Caco-2 (cell line): ENCODE measurements at regions not wholly inside any gene's neighbourhood (a gene's known extent, or its start where the extent isn't known, plus 50 kb on each side); places are given as distances from the start of the nearest gene placed in this dataset.

Experiments
- BruUV-seq: library from RNA; stranded (reverse); fragments of 400-500 nt; replicated peaks from 2 replicates; lab custom pipeline; 2021; lab: Mats Ljungman, UMichigan
- CTCF ChIA-PET: fragments of 300-600 bp; sonication (Branson Sonifier 250); formaldehyde crosslinking; loops from one replicate; lab custom pipeline; 2022; ENCODE audit warnings: antibody characterized with exemption; lab: Charles Lee
- POLR2A ChIA-PET: fragments of 300-600 bp; sonication (Branson Sonifier 250); formaldehyde crosslinking; loops from one replicate; lab custom pipeline; 2022; ENCODE audit warnings: antibody characterized with exemption; lab: Charles Lee
- DNase-seq, 2 experiments: peaks; one replicate each; pipeline versions ENCODE4 v3.0.0 to v3.0.0-alpha.2; 2020 to 2022
- H3K27me3 ChIP-seq: replicated peaks from 2 replicates; pipeline ENCODE4 v1.6.0; 2011; ENCODE audit warnings: low read length; ENCODE audit not compliant: control insufficient read depth, insufficient read depth
- H3K36me3 ChIP-seq: 2 replicates; pipeline ENCODE4 v1.5.1; 2011; ENCODE audit warnings: low read length; ENCODE audit not compliant: control insufficient read depth, insufficient read depth
- H3K4me1 ChIP-seq: fragments of 250-450 bp; sonication (Bioruptor Pico); 2 replicates; pipeline ENCODE4 v1.5.1; 2020; ENCODE audit warnings: mild to moderate bottlenecking
- H3K4me3 ChIP-seq: 2 replicates; pipeline ENCODE4 v1.5.1; 2011; ENCODE audit warnings: low read depth, mild to moderate bottlenecking, control low read depth, low read length
- H3K9me3 ChIP-seq: fragments of 250-450 bp; sonication (Bioruptor Pico); 2 replicates; pipeline ENCODE4 v1.5.1; 2020; ENCODE audit warnings: mild to moderate bottlenecking, moderate library complexity
- H3K27ac Mint-ChIP-seq: one replicate; pipeline ENCODE4 v1.8.0; 2022; ENCODE audit warnings: mixed read lengths; ENCODE audit not compliant: unreplicated experiment
- H3K27me3 Mint-ChIP-seq: one replicate; pipeline ENCODE4 v1.8.0; 2022; ENCODE audit warnings: mixed read lengths; ENCODE audit not compliant: insufficient read depth, unreplicated experiment
- H3K36me3 Mint-ChIP-seq: one replicate; pipeline ENCODE4 v1.8.0; 2022; ENCODE audit warnings: mild to moderate bottlenecking, mixed read lengths; ENCODE audit not compliant: insufficient read depth, unreplicated experiment
- H3K4me1 Mint-ChIP-seq: one replicate; pipeline ENCODE4 v1.8.0; 2022; ENCODE audit warnings: low read depth, mixed read lengths; ENCODE audit not compliant: unreplicated experiment
- H3K4me3 Mint-ChIP-seq: one replicate; pipeline ENCODE4 v1.8.0; 2022; ENCODE audit warnings: mild to moderate bottlenecking, moderate library complexity, mixed read lengths; ENCODE audit not compliant: unreplicated experiment
- H3K9me3 Mint-ChIP-seq: one replicate; pipeline ENCODE4 v1.8.0; 2022; ENCODE audit warnings: mixed read lengths; ENCODE audit not compliant: unreplicated experiment
- intact Hi-C: fragments of 100-400 bp; cut with micrococcal nuclease; formaldehyde crosslinking; loops from one replicate; pipeline ENCODE4 v1.10.0; 2022; ENCODE audit not compliant: unreplicated experiment
- TF ChIP-seq, protein P1 (sequence below), 2 experiments: fragments of 200-600 bp in 1 of 2; IDR thresholded peaks; 1 replicate in 1 of 2; 2 replicates in 1 of 2; pipeline versions ENCODE4 v1.5.1 to v1.8.0; 2011 to 2022; ENCODE audit warnings: antibody characterized with exemption in 1 of 2, control low read depth in 1 of 2, inconsistent platforms in 1 of 2, low read depth in 1 of 2, low read length in 1 of 2, mild to moderate bottlenecking in 1 of 2, moderate library complexity in 1 of 2; ENCODE audit not compliant: insufficient read depth in 1 of 2, severe bottlenecking in 1 of 2, unreplicated experiment in 1 of 2

GRCh38 chr5:158200619-158201018, 341.7 kb upstream of the CLINT1 start:
- TF ChIP-seq, protein P1, sequence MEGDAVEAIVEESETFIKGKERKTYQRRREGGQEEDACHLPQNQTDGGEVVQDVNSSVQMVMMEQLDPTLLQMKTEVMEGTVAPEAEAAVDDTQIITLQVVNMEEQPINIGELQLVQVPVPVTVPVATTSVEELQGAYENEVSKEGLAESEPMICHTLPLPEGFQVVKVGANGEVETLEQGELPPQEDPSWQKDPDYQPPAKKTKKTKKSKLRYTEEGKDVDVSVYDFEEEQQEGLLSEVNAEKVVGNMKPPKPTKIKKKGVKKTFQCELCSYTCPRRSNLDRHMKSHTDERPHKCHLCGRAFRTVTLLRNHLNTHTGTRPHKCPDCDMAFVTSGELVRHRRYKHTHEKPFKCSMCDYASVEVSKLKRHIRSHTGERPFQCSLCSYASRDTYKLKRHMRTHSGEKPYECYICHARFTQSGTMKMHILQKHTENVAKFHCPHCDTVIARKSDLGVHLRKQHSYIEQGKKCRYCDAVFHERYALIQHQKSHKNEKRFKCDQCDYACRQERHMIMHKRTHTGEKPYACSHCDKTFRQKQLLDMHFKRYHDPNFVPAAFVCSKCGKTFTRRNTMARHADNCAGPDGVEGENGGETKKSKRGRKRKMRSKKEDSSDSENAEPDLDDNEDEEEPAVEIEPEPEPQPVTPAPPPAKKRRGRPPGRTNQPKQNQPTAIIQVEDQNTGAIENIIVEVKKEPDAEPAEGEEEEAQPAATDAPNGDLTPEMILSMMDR (IDR thresholded peaks at IDR 0.05; ENCODE audit: insufficient read depth in 1 of 2, low read depth in 1 of 2, low read length in 1 of 2, severe bottlenecking in 1 of 2, unreplicated experiment in 1 of 2), result no peak
- ChIA-PET CTCF (no interaction called here), POLR2A (no interaction called here)
- Mint-ChIP-seq H3K4me3 (no peak overlapping the region), H3K27me3 (peaks cover 35% of the 10 kb centered on the region), H3K9me3 (no peaks in the 10 kb centered on the region), H3K36me3 (no peaks in the 10 kb centered on the region), H3K4me1 (no peaks in the 10 kb centered on the region), H3K27ac (no peak overlapping the region)
- Histone ChIP-seq H3K36me3 (no peaks in the 10 kb centered on the region), H3K4me3 (no peak overlapping the region), H3K9me3 (no peaks in the 10 kb centered on the region), H3K4me1 (no peaks in the 10 kb centered on the region), H3K27me3 (no peaks in the 10 kb centered on the region)
- no TSS peak for BruUV-seq
- no peak for DNase-seq
- intact Hi-C loops, result no loop called here

GRCh38 chr5:158198636-158199035, 339.7 kb upstream of the CLINT1 start:
- TF ChIP-seq, protein P1 (IDR thresholded peaks at IDR 0.05; ENCODE audit: insufficient read depth in 1 of 2, low read depth in 1 of 2, low read length in 1 of 2, severe bottlenecking in 1 of 2, unreplicated experiment in 1 of 2), result no peak
- intact Hi-C loops, result no loop called here
- DNase-seq, result no peak
- CTCF ChIA-PET, result no interaction called here
- BruUV-seq, result no TSS peak
- no peaks in the 10 kb centered on the region for H3K4me1 ChIP-seq
- no peaks in the 10 kb centered on the region for H3K9me3 Mint-ChIP-seq
- H3K27ac Mint-ChIP-seq, result no peak overlapping the region
- POLR2A ChIA-PET, result no interaction called here
- H3K36me3 Mint-ChIP-seq, result no peaks in the 10 kb centered on the region
- no peaks in the 10 kb centered on the region for H3K4me1 Mint-ChIP-seq
- H3K4me3 ChIP-seq, result no peak overlapping the region
- H3K9me3 ChIP-seq, result no peaks in the 10 kb centered on the region
- no peaks in the 10 kb centered on the region for H3K36me3 ChIP-seq
- H3K27me3 Mint-ChIP-seq, result peaks cover 33% of the 10 kb centered on the region
- H3K4me3 Mint-ChIP-seq, result no peak overlapping the region
- no peaks in the 10 kb centered on the region for H3K27me3 ChIP-seq

DNA sequence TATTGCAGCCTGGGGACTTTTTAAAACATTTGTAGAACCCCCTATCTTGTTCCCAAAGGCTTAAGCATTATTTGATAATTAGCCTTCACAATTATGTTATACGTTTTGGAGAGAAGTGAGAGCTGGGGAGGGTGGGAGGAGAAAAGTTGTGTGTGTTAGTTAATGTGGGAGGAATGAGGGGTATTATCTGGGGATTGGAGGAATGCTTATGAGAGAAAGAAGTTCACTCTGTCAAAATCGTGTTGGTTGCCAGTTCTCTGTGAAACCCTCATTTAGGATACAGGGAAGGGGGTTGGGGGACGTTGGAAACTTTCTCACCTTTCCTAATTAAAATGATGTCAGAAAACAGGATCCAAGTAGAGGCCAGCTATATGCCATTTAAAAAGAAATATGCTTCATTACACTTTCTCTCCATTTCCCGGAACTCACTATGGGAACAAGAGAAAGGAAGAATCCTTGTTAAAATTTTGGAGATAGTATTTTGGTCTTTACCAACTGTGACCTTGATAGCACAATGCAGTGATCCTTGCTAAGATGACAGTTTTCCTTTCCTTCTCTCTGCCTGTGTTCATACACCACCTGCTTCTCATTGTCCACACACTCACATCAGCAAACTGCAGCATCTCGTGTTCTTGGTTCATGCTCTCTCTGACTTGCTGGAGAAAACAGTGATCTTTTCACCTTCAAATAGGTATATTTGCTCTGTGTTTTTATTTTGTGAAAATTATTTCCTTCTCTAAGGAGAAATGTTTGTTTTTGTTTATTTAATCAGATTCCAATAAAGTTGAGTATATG, 336.7 kb upstream of the CLINT1 start:
- no peaks in the 10 kb centered on the region for H3K4me1 Mint-ChIP-seq
- H3K27me3 Mint-ChIP-seq, result peaks cover 23% of the 10 kb centered on the region
- H3K27ac Mint-ChIP-seq, result no peak overlapping the region

More for the DNA sequence above, 336.7 kb upstream of the CLINT1 start:
- Mint-ChIP-seq H3K4me3 (no peak overlapping the region), H3K9me3 (peaks cover 11% of the 10 kb centered on the region), H3K36me3 (no peaks in the 10 kb centered on the region)
- Histone ChIP-seq H3K4me1 (no peaks in the 10 kb centered on the region), H3K27me3 (no peaks in the 10 kb centered on the region), H3K4me3 (no peak overlapping the region), H3K9me3 (no peaks in the 10 kb centered on the region), H3K36me3 (no peaks in the 10 kb centered on the region)
- BruUV-seq, result no TSS peak
- ChIA-PET CTCF (no interaction called here), POLR2A (no interaction called here)
- DNase-seq, result no peak
- TF ChIP-seq, protein P1 (IDR thresholded peaks at IDR 0.05; ENCODE audit: insufficient read depth in 1 of 2, low read depth in 1 of 2, low read length in 1 of 2, severe bottlenecking in 1 of 2, unreplicated experiment in 1 of 2), result no peak
- intact Hi-C loops, result no loop called here
